Lower lobe of right lung (tissue), 2 donors: ENCODE measurements at regions not wholly inside any gene's neighbourhood (a gene's known extent, or its start where the extent isn't known, plus 50 kb on each side); places are given as distances from the start of the nearest gene placed in this dataset.

Source experiments
- ATAC-seq, 2 donors: fragments of 200-7000 bp; cut with Tn5 transposase; one replicate each; pipeline ENCODE4 v1.9.1; 2020 to 2022; ENCODE audit warnings: mild to moderate bottlenecking in 2 of 2, moderate library complexity in 2 of 2
- DNase-seq: peaks from one replicate; pipeline ENCODE4 v3.0.0-alpha.2; 2020
- H3K27ac ChIP-seq: fragments of 200-600 bp; one replicate; pipeline ENCODE4 v1.8.0; 2022
- H3K27me3 ChIP-seq: fragments of 200-600 bp; one replicate; pipeline ENCODE4 v1.8.0; 2022; ENCODE audit warnings: low read depth
- H3K36me3 ChIP-seq: fragments of 200-600 bp; one replicate; pipeline ENCODE4 v1.8.0; 2022; ENCODE audit warnings: mild to moderate bottlenecking
- H3K4me1 ChIP-seq: fragments of 200-600 bp; one replicate; pipeline ENCODE4 v1.8.0; 2022
- H3K4me3 ChIP-seq: fragments of 200-600 bp; one replicate; pipeline ENCODE4 v1.8.0; 2022; ENCODE audit warnings: mild to moderate bottlenecking
- H3K9me3 ChIP-seq: fragments of 200-600 bp; one replicate; pipeline ENCODE4 v1.8.0; 2022
- intact Hi-C: fragments of 100-400 bp; cut with DNase I; formaldehyde crosslinking; loops from one replicate; pipeline ENCODE4 v1.11.0; 2022
- TF ChIP-seq, protein P1 (sequence below): fragments of 200-600 bp; IDR thresholded peaks from one replicate; pipeline ENCODE4 v1.8.0; 2022; ENCODE audit warnings: antibody characterized with exemption, mild to moderate bottlenecking
- donor health status: DM: no; HTN: yes; CAD: no; lungs with severe emphysema.

DNA sequence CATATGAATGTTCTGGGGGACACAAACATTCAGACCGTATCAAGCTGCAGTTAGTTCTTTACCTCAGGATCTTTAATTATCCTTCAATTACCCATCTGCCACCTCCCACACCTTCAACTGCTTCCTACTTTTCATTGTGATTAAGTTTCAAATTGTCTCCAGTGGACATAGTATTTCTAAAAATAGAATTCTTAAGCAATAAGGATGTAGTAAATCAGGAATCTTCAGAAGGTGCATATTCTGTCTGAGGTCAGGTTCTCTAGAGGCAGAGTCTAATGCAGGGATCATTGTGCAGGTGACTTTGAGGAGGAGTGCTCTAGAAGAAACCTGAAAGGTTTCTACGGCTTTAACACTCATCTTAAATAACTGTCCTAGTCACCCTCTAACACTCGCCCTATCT lies 102.6 kb upstream of the PPP2R5A start:
- H3K36me3 ChIP-seq: no peaks in the 10 kb centered on the region
- no peak for ATAC-seq
- TF ChIP-seq, protein P1, sequence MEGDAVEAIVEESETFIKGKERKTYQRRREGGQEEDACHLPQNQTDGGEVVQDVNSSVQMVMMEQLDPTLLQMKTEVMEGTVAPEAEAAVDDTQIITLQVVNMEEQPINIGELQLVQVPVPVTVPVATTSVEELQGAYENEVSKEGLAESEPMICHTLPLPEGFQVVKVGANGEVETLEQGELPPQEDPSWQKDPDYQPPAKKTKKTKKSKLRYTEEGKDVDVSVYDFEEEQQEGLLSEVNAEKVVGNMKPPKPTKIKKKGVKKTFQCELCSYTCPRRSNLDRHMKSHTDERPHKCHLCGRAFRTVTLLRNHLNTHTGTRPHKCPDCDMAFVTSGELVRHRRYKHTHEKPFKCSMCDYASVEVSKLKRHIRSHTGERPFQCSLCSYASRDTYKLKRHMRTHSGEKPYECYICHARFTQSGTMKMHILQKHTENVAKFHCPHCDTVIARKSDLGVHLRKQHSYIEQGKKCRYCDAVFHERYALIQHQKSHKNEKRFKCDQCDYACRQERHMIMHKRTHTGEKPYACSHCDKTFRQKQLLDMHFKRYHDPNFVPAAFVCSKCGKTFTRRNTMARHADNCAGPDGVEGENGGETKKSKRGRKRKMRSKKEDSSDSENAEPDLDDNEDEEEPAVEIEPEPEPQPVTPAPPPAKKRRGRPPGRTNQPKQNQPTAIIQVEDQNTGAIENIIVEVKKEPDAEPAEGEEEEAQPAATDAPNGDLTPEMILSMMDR: no peak
- no peak overlapping the region for H3K27ac ChIP-seq
- H3K4me1 ChIP-seq: peaks cover 40% of the 10 kb centered on the region
- H3K9me3 ChIP-seq: no peaks in the 10 kb centered on the region
- no peak for DNase-seq
- intact Hi-C loops: no loop called here
- H3K4me3 ChIP-seq: no peak overlapping the region
- no peaks in the 10 kb centered on the region for H3K27me3 ChIP-seq

DNA sequence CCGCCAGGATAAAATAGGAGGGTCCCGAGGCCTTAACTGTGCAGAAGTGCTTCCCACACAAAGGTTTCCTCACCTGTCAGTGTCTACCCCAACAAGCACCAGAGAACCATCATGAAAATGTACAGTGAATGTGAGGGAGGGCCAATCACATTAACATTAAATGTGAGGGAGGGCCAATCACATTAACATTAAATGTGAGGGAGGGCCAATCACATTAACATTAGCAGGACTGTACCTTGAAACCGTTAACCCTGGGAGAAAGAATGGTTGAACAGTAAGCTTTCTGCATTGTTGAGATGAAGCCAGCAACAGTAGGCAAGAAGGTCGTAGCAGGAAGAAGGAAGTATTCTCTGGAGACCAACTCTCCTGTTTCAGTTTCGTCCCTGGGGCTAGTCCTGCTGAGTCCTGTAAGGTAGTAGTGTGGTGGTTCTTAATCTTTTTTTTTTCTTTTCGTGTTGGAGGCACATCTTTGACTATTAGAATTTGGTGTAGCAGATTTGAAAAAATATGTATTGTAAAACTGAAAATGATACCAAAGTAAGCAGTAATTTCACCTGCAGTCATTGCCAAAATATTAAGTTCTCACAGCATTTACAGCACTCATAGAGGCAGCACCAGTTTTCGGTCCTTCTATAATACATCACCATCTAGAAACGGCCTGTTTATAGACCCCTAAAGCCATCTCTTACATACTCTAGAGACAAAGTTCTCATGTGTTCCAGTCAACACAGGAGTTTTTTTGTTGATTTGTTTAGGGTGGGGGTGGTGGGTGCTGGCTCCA lies 98.6 kb upstream of the PPP2R5A start:
- H3K4me1 ChIP-seq: peaks cover 28% of the 10 kb centered on the region
- H3K4me3 ChIP-seq: no peak overlapping the region
- H3K27ac ChIP-seq: peak overlapping the region; percentile 37
- H3K9me3 ChIP-seq: no peaks in the 10 kb centered on the region
- intact Hi-C loops: no loop called here
- TF ChIP-seq, protein P1: no peak
- H3K36me3 ChIP-seq: no peaks in the 10 kb centered on the region
- DNase-seq (no peak), ATAC-seq (peak; percentile 73 to 77)
- no peaks in the 10 kb centered on the region for H3K27me3 ChIP-seq

DNA sequence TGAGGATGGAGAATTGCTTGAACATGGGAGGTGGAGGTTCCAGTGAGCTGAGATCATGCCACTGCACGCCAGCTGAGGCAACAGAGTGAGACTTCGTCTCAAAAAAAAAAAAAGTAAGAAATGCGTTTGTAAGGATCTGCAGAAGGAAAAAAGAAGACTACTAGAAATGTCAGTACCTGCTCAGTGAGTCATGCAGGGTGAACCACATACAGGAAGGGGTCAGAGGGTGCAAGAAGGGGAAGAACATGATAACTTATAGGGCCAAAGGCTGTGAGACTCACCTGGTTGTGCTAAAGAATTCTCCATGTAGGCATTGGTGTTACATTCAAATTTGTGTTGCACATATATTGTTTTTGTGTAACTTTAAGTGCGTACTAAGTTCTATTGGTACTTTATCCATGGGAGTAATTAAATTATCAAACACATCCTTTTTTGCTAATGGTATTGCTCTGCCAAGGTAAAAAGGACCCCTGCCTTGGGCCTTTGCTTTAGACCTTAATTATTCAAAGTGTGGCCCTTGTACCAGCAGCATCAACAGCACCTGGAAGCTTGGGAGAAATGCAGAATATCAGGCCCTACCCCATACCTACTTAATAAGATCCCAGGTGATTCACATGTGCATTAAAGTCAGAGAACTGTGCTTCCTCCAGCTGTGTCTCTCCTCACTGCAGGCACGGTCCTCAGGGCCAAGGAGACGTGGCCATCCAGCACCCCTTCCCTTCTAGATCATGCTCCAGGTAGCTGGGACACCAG lies 96.4 kb upstream of the PPP2R5A start:
- Histone ChIP-seq H3K9me3 (no peaks in the 10 kb centered on the region), H3K4me3 (no peak overlapping the region), H3K27ac (peak overlapping the region; percentile 41), H3K27me3 (no peaks in the 10 kb centered on the region), H3K4me1 (peaks cover 28% of the 10 kb centered on the region), H3K36me3 (no peaks in the 10 kb centered on the region)
- ATAC-seq (no peak), DNase-seq (no peak)
- TF ChIP-seq, protein P1: no peak
- intact Hi-C loops: no loop called here

DNA sequence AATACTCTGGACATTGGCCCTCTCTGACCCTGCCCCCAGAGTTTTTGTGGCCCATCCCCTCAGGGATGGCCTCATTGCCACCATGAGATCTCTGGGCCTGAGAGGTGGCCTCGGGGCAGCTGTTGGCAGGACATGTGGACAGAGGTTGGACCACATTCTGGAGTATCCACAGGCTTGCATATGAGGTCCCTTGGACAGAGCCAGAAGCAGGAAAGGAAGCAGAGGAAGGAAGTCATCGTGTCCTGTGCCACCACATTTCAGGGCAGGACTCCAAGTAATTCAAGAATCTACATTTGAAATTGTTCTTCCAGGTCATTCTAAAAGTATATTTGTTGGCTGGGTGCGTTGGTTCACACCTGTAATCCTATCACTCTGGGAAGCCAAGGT lies 95.9 kb upstream of the PPP2R5A start:
- no peak for DNase-seq
- H3K27ac ChIP-seq: peak overlapping the region; percentile 41
- intact Hi-C loops: no loop called here
- no peaks in the 10 kb centered on the region for H3K36me3 ChIP-seq
- no peak overlapping the region for H3K4me3 ChIP-seq
- H3K9me3 ChIP-seq: no peaks in the 10 kb centered on the region
- TF ChIP-seq, protein P1: no peak
- H3K27me3 ChIP-seq: no peaks in the 10 kb centered on the region
- peak; percentile 27 to 30 for ATAC-seq
- H3K4me1 ChIP-seq: peaks cover 28% of the 10 kb centered on the region

DNA sequence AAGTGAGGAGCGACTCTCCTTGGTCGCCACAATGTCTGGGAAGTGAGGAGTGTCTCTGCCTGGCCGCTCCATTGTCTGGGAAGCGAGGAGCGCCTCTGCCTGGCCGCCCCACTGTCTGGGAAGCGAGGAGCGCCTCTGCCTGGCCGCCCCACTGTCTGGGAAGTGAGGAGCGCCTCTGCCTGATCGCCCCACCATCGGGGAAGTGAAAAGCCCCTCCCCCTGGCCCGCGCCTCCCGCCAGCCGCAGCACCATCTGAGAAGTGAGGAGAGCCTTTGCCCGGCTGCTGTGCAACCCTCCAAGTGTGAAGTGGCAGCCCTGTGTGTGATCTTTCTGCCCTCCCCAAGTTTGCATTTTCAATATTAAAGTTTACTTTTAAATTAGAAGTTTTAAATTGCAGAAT lies 95.0 kb upstream of the PPP2R5A start:
- intact Hi-C loops: no loop called here
- TF ChIP-seq, protein P1: no peak
- Histone ChIP-seq H3K27me3 (no peaks in the 10 kb centered on the region), H3K27ac (no peak overlapping the region), H3K36me3 (no peaks in the 10 kb centered on the region), H3K9me3 (peaks cover 4% of the 10 kb centered on the region), H3K4me1 (peaks cover 28% of the 10 kb centered on the region), H3K4me3 (no peak overlapping the region)
- DNase-seq (no peak), ATAC-seq (no peak)
